ENCODE measurements at regions not wholly inside any gene's neighbourhood (a gene's known extent, or its start where the extent isn't known, plus 50 kb on each side); places are given as distances from the start of the nearest gene placed in this dataset.
"Not testable (repeated sequence)": the region's sequence is repeated elsewhere in the genome, so short reads cannot be mapped to it uniquely, and the experiment has no call there.

- DNase-seq, result no peak
Measured at GRCh38 chr2:13651684-13652131, 935.0 kb downstream of the TRIB2 start.

- no peak for DNase-seq
Measured at GRCh38 chr2:13652531-13653313, 936.0 kb downstream of the TRIB2 start.

- DNase-seq, result no peak
Measured at GRCh38 chr2:13654416-13654815, 937.7 kb downstream of the TRIB2 start.

GRCh38 chr2:13660231-13660630 lies 943.5 kb downstream of the TRIB2 start:
- DNase-seq, result no peak

GRCh38 chr2:13662055-13662454 lies 945.3 kb downstream of the TRIB2 start:
- no peak for DNase-seq

- DNase-seq, result no peak
Measured at GRCh38 chr2:13666582-13667414, 950.1 kb downstream of the TRIB2 start.

- DNase-seq, result no peak
Measured at GRCh38 chr2:13667415-13667757, 950.6 kb downstream of the TRIB2 start.

- DNase-seq, result no peak
Measured at GRCh38 chr2:13669607-13670006, 952.9 kb downstream of the TRIB2 start.

- not testable (repeated sequence) for DNase-seq
Measured at GRCh38 chr2:13673821-13674220, 957.1 kb downstream of the TRIB2 start.

- DNase-seq, result no peak
Measured at GRCh38 chr2:13676269-13676668, 956.2 kb upstream of the LRATD1 start.

GRCh38 chr2:13681936-13682335 lies 950.6 kb upstream of the LRATD1 start:
- DNase-seq, result no peak

- no peak for DNase-seq
Measured at GRCh38 chr2:13682540-13683272, 949.8 kb upstream of the LRATD1 start.

GRCh38 chr2:13686262-13686661 lies 946.3 kb upstream of the LRATD1 start:
- DNase-seq, result no peak

- no peak for DNase-seq
Measured at GRCh38 chr2:13694673-13695072, 937.8 kb upstream of the LRATD1 start.

- DNase-seq, result no peak
Measured at GRCh38 chr2:13696601-13697000, 935.9 kb upstream of the LRATD1 start.

GRCh38 chr2:13698847-13699246 lies 933.7 kb upstream of the LRATD1 start:
- DNase-seq, result no peak

- DNase-seq, result not testable (repeated sequence)
Measured at GRCh38 chr2:13699939-13700338, 932.6 kb upstream of the LRATD1 start.

GRCh38 chr2:13711154-13711553 lies 921.4 kb upstream of the LRATD1 start:
- no peak for DNase-seq

- no peak for DNase-seq
Measured at GRCh38 chr2:13714466-13714865, 918.1 kb upstream of the LRATD1 start.

- no peak for DNase-seq
Measured at GRCh38 chr2:13725945-13726344, 906.6 kb upstream of the LRATD1 start.

GRCh38 chr2:13745330-13745729 lies 887.2 kb upstream of the LRATD1 start:
- DNase-seq, result no peak

- DNase-seq, result no peak
Measured at GRCh38 chr2:13751955-13752354, 880.6 kb upstream of the LRATD1 start.

- DNase-seq, result no peak
Measured at GRCh38 chr2:13758412-13758811, 874.1 kb upstream of the LRATD1 start.

- DNase-seq, result no peak
Measured at GRCh38 chr2:13768274-13768673, 864.2 kb upstream of the LRATD1 start.

Measured in stimulated activated CD4-positive, alpha-beta T cell treated with anti-CD3 and anti-CD28 coated beads, Interleukin-15, amount 100 ng/mL, for 24 hours (primary cell).